K562 (cell line): ENCODE measurements at regions not wholly inside any gene's neighbourhood (a gene's known extent, or its start where the extent isn't known, plus 50 kb on each side); places are given as distances from the start of the nearest gene placed in this dataset.

Source experiments
- ATAC-seq: fragments of 200-7000 bp; cut with Tn5 transposase; 3 replicates; pipeline ENCODE4 v1.9.1; 2020; ENCODE audit warnings: moderate library complexity
- BruUV-seq: library from RNA; stranded (reverse); fragments of 400-500 nt; replicated peaks from 2 replicates; lab custom pipeline; 2021; lab: Mats Ljungman, UMichigan
- CTCF ChIA-PET: fragments of 300-600 bp; formaldehyde crosslinking; extraction: SDS; loops from one replicate; lab custom pipeline; 2021; ENCODE audit warnings: low intra/inter-chr PET ratio; lab: Yijun Ruan, JAX
- POLR2A ChIA-PET: fragments of 300-600, 350-650 bp; sonication (Branson Sonifier 250); formaldehyde crosslinking; extraction: SDS; loops from one replicate; lab custom pipeline; 2021; ENCODE audit warnings: antibody characterized with exemption, inconsistent platforms; lab: Yijun Ruan, JAX
- DNase-seq, 4 experiments: peaks; one replicate each; pipeline versions ENCODE4 v3.0.0 to v3.0.0-alpha.2; 2011 to 2018; ENCODE audit warnings: low spot score in 3 of 4, mixed read lengths in 3 of 4; ENCODE audit errors: extremely low read depth in 1 of 4
- FAIRE-seq: peaks from 2 replicates; lab custom pipeline; 2011; peaks lifted over from hg19 to GRCh38; lab: Jason Lieb, UNC
- H2AFZ ChIP-seq: 2 replicates; pipeline ENCODE4 v1.6.0; 2011; ENCODE audit warnings: low read depth, low read length, control low read depth, inconsistent platforms
- H3K27ac ChIP-seq: fragments of 200-600 bp; 3 replicates; pipeline ENCODE4 v1.8.0; 2011; ENCODE audit warnings: low read depth, mild to moderate bottlenecking, control low read depth, inconsistent platforms, low read length, moderate library complexity, mixed read lengths; ENCODE audit errors: extremely low read depth
- H3K27me3 ChIP-seq, 2 experiments: fragments of 300-600 bp in 1 of 2; 2 replicates in 1 of 2; 3 replicates in 1 of 2; pipeline versions ENCODE4 v1.6.0 to v1.8.0; 2011; ENCODE audit warnings: inconsistent platforms in 2 of 2, low read length in 2 of 2, mild to moderate bottlenecking in 1 of 2, mixed read lengths in 1 of 2, moderate library complexity in 1 of 2; ENCODE audit not compliant: control insufficient read depth in 2 of 2, insufficient read depth in 2 of 2
- H3K36me3 ChIP-seq: fragments of 300-600 bp; 3 replicates; pipeline ENCODE4 v1.8.0; 2011; ENCODE audit warnings: mild to moderate bottlenecking, low read length, inconsistent platforms; ENCODE audit not compliant: control insufficient read depth, insufficient read depth
- H3K4me1 ChIP-seq, 2 experiments: fragments of 200-600 bp in 1 of 2; replicated peaks in 1 of 2; 2 replicates in 1 of 2; 3 replicates in 1 of 2; pipeline versions ENCODE4 v1.5.1 to v1.8.0; 2011; ENCODE audit warnings: inconsistent platforms in 2 of 2, low read length in 2 of 2, mild to moderate bottlenecking in 1 of 2, mixed read lengths in 1 of 2, moderate library complexity in 1 of 2; ENCODE audit not compliant: control insufficient read depth in 2 of 2, insufficient read depth in 2 of 2
- H3K4me2 ChIP-seq: 2 replicates; pipeline ENCODE4 v1.6.1; 2011; ENCODE audit warnings: low read length, control low read depth, inconsistent platforms, mixed read lengths; ENCODE audit not compliant: insufficient read depth
- H3K4me3 ChIP-seq: fragments of 200-600 bp; sonication (generic), shearing (Covaris generic); 2 replicates; pipeline ENCODE4 v1.5.1; 2016; ENCODE audit warnings: control low read depth, inconsistent platforms
- H3K79me2 ChIP-seq: fragments of 200-600 bp; 3 replicates; pipeline ENCODE4 v1.8.0; 2011; ENCODE audit warnings: low read length, inconsistent platforms; ENCODE audit not compliant: control insufficient read depth, insufficient read depth
- H3K9ac ChIP-seq, 2 experiments: 2 replicates each; pipeline versions ENCODE4 v1.6.0 to v1.6.1; 2011; ENCODE audit warnings: low read depth in 2 of 2, low read length in 2 of 2, control low read depth in 1 of 2, inconsistent platforms in 1 of 2, mild to moderate bottlenecking in 1 of 2, mixed read lengths in 1 of 2; ENCODE audit not compliant: insufficient read depth in 1 of 2
- H3K9me1 ChIP-seq: one replicate; pipeline ENCODE4 v1.6.0; 2011; ENCODE audit warnings: inconsistent platforms, mild to moderate bottlenecking, low read length, moderate library complexity; ENCODE audit not compliant: control insufficient read depth, insufficient read depth
- H3K9me3 ChIP-seq: replicated peaks from 2 replicates; pipeline ENCODE4 v1.5.1; 2011; ENCODE audit warnings: low read depth, low read length, inconsistent platforms; ENCODE audit not compliant: control insufficient read depth, insufficient read depth
- H4K20me1 ChIP-seq: replicated peaks from 2 replicates; pipeline ENCODE4 v1.6.1; 2011; ENCODE audit warnings: low read length, inconsistent platforms, mixed read lengths; ENCODE audit not compliant: control insufficient read depth, insufficient read depth
- ELF2 ChIP-seq: fragments of 250-450 bp; sonication (Bioruptor Pico); IDR thresholded peaks from 2 replicates; pipeline ENCODE4 v1.5.0; 2021; ENCODE audit warnings: mild to moderate bottlenecking
- FOXP1 ChIP-seq: sonication (generic); formaldehyde crosslinking; IDR thresholded peaks from 2 replicates; pipeline ENCODE4 v1.8.0; 2022; ENCODE audit warnings: mild to moderate bottlenecking, missing genetic modification reagents
- MCM7 ChIP-seq, 2 experiments: fragments of 450-650 bp; IDR thresholded peaks; 2 replicates each; pipeline ENCODE4 v1.6.1; 2016 to 2018
- PKNOX1 ChIP-seq: fragments of 450-650 bp; IDR thresholded peaks from 2 replicates; pipeline ENCODE4 v1.6.1; 2016
- SIX5 ChIP-seq, 2 experiments: IDR thresholded peaks; 2 replicates each; pipeline ENCODE4 v1.6.1; 2011; ENCODE audit warnings: low read length in 2 of 2, borderline replicate concordance in 1 of 2, low read depth in 1 of 2, mild to moderate bottlenecking in 1 of 2, moderate library complexity in 1 of 2; ENCODE audit not compliant: insufficient read depth in 1 of 2
- ZNF239 ChIP-seq: fragments of 250-450 bp; sonication (Bioruptor Pico); IDR thresholded peaks from 2 replicates; pipeline ENCODE4 v1.4.0; 2020; ENCODE audit warnings: mild to moderate bottlenecking
- ZSCAN32 ChIP-seq: fragments of 450-650 bp; formaldehyde crosslinking; IDR thresholded peaks from 2 replicates; pipeline ENCODE4 v1.4.0; 2020; ENCODE audit warnings: mild to moderate bottlenecking, moderate library complexity
- WGBS: fragments of 100-300 bp; shearing (Covaris generic); methylation state at CpG from one replicate; pipeline ENCODE4 v1.1.6; 2016; ENCODE audit warnings: low coverage, mixed read lengths; ENCODE audit not compliant: insufficient coverage; ENCODE audit errors: missing lambda C conversion rate; 5-methylcytosine and 5-hydroxymethylcytosine counted together
- in situ Hi-C: fragments of 300-500 bp; cut with MboI; formaldehyde crosslinking; loops from 4 replicates; pipeline ENCODE4 v1.15.0; 2018; ENCODE audit warnings: inconsistent platforms, mixed read lengths
- intact Hi-C: fragments of 100-400 bp; cut with micrococcal nuclease; formaldehyde crosslinking; loops from 2 replicates; pipeline ENCODE4 v1.14.2; 2022

GRCh38 chr2:16717477-16717876 lies 51.8 kb upstream of the CYRIA start (continued):
- TF ChIP-seq ZSCAN32 (CRISPR knock-in tag) (peak; percentile 66; the same call in 1 of the 2 replicates), ZNF239 (CRISPR knock-in tag) (no peak), FOXP1 (CRISPR knock-in tag) (no peak), MCM7 (IDR thresholded peaks at IDR 0.05) (no peak), ELF2 (CRISPR knock-in tag) (no peak), SIX5 (IDR thresholded peaks at IDR 0.05; ENCODE audit: borderline replicate concordance in 1 of 2, insufficient read depth in 1 of 2, low read depth in 1 of 2, low read length in 2 of 2) (no peak)
- TF ChIP-seq, all 486 proteins: peak for 30

- H3K4me1 ChIP-seq, result peaks cover 0 to 15% of the 10 kb centered on the region in 2 experiments; a peak in 3 of 5 replicates
- H3K9me1 ChIP-seq, result no peaks in the 10 kb centered on the region
- H3K9ac ChIP-seq, result no peak overlapping the region
- ChIA-PET POLR2A (interaction anchor here (0.6 kb wide), 1 partner anchor 28 kb away, joined by 3 read pairs; no protein-coding TSS in a partner anchor), CTCF (no interaction called here)
- H3K79me2 ChIP-seq, result no peaks in the 10 kb centered on the region
- intact Hi-C loops (no loop called here), in situ Hi-C loops (no loop called here)
- WGBS, result 16% methylated on average over 4 of the region's 4 CpGs
- ATAC-seq (no peak; the same call in 2 of the 3 replicates), FAIRE-seq (no peak), DNase-seq (no peak)
- H2AFZ ChIP-seq, result no peak overlapping the region
- H3K4me2 ChIP-seq, result no peak overlapping the region
- peaks cover 2 to 15% of the 10 kb centered on the region in 2 experiments; a peak in 2 of 5 replicates for H3K27me3 ChIP-seq
- H3K4me3 ChIP-seq, result no peak overlapping the region
- no peaks in the 10 kb centered on the region for H4K20me1 ChIP-seq
- H3K9me3 ChIP-seq, result no peaks in the 10 kb centered on the region
- no peaks in the 10 kb centered on the region for H3K36me3 ChIP-seq
- H3K27ac ChIP-seq, result no peak overlapping the region
- no TSS peak for BruUV-seq
- no peak for TF ChIP-seq PKNOX1
Observed at GRCh38 chr2:16716944-16717343, 51.3 kb upstream of the CYRIA start.
